ENCODE measurements at regions not wholly inside any gene's neighbourhood (a gene's known extent, or its start where the extent isn't known, plus 50 kb on each side); places are given as distances from the start of the nearest gene placed in this dataset.
"Not testable (repeated sequence)": the region's sequence is repeated elsewhere in the genome, so short reads cannot be mapped to it uniquely, and the experiment has no call there.

DNA sequence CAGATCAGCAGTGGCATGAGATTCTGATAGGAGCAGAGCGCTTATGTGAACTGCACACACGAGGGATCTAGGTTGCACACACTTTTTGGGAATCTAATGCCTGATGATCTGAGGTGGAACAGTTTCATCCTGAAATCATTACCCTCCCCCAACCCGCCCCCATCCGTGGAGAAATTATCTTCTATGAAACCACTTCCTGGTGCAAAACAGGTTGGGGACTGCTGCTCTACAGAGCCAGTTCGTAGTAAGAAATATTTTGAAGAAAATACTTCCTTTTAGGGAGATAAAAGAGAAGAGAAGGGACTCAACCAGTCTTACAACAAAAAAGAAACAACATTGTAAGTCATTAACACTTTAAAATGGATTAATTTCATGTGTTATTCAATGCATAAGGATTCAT is 1308.2 kb downstream of the GATA3 start:
- no peak overlapping the region for H3K27ac ChIP-seq (ENCODE audit: low read length)

DNA sequence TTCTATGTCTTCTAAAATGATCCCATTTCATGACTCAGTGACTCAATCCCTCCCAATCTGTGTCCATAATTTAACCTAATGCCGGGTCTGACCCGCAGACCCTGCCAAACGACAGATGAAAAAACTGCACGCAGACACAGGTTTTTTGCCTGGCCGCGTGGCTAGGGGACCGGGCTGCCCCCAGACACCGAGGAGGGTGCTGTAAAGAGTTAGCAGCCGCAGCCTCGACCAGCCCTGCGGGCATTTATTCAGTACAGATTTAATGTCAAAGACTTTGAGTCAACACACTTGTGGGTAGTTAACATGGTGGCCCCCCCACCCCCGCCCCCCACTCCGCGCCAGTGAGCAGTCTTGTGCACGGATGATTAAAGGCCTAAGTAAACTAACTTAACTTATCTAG is 1324.7 kb downstream of the GATA3 start:
- no peak overlapping the region for H3K4me3 ChIP-seq (ENCODE audit: low read length in 2 of 2)
- H3K9me3 ChIP-seq (ENCODE audit: control insufficient read depth in 2 of 2, low read length in 2 of 2) = no peaks in the 10 kb centered on the region
- H3K4me1 ChIP-seq (ENCODE audit: control insufficient read depth, insufficient read depth, low read length) = no peaks in the 10 kb centered on the region
- H3K9ac ChIP-seq (ENCODE audit: low read length in 2 of 2) = no peak overlapping the region
- H3K36me3 ChIP-seq (ENCODE audit: control insufficient read depth in 2 of 2, insufficient read depth in 2 of 2, low read length in 2 of 2) = no peaks in the 10 kb centered on the region
- H3K27ac ChIP-seq (ENCODE audit: low read length) = no peak overlapping the region
- no peaks in the 10 kb centered on the region for H3K27me3 ChIP-seq (ENCODE audit: control insufficient read depth in 1 of 2, insufficient read depth in 2 of 2, low read length in 2 of 2)

More for the DNA sequence above, 1308.2 kb downstream of the GATA3 start:
- no peaks in the 10 kb centered on the region for H3K36me3 ChIP-seq (ENCODE audit: control insufficient read depth in 2 of 2, insufficient read depth in 2 of 2, low read length in 2 of 2)
- no peak overlapping the region for H3K4me3 ChIP-seq (ENCODE audit: low read length in 2 of 2)
- H3K9me3 ChIP-seq (ENCODE audit: control insufficient read depth in 2 of 2, low read length in 2 of 2) = no peaks in the 10 kb centered on the region
- H3K9ac ChIP-seq (ENCODE audit: low read length in 2 of 2) = no peak overlapping the region
- no peaks in the 10 kb centered on the region for H3K27me3 ChIP-seq (ENCODE audit: control insufficient read depth in 1 of 2, insufficient read depth in 2 of 2, low read length in 2 of 2)
- H3K4me1 ChIP-seq (ENCODE audit: control insufficient read depth, insufficient read depth, low read length) = no peaks in the 10 kb centered on the region

DNA sequence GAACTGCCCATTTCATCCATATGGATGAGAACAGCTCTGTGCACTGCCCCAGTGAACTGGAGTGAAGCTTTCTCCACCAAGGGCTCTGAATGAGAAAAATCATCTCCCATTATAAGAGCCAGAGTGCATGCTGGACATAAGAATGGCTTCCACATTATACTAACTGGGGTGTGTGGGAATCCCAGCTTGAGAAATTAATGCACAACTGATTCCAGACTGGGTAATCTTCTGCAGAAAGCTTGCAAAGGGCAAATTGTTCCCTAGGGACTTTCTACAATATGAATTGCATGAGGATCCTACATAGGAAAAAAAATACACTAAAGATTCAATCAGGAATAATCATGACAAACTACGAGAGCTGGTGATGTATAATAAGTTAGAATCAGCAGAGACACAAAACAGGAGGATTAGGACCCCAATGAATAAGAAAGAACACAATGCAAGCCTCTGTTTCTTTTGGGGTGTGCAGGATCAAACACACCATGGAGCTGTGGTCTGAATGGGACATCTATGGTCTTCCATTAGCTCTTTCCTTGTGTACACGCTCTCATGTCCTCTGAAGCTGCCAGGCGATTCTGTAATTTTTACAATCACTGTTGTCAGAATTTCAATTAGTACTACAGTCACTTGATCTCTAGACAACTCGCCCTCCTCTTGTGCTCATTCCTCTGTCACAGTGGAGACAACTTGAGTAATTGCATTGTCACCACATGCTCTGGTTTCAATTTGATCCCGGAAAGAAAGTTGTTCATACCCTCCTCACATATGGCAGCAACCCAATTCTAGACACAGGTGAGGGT is 1327.4 kb downstream of the GATA3 start:
- no peak overlapping the region for H3K4me3 ChIP-seq (ENCODE audit: low read length in 2 of 2)
- no peaks in the 10 kb centered on the region for H3K27me3 ChIP-seq (ENCODE audit: control insufficient read depth in 1 of 2, insufficient read depth in 2 of 2, low read length in 2 of 2)
- no peaks in the 10 kb centered on the region for H3K36me3 ChIP-seq (ENCODE audit: control insufficient read depth in 2 of 2, insufficient read depth in 2 of 2, low read length in 2 of 2)
- H3K27ac ChIP-seq (ENCODE audit: low read length) = no peak overlapping the region
- no peak overlapping the region for H3K9ac ChIP-seq (ENCODE audit: low read length in 2 of 2)
- H3K4me1 ChIP-seq (ENCODE audit: control insufficient read depth, insufficient read depth, low read length) = no peaks in the 10 kb centered on the region
- no peaks in the 10 kb centered on the region for H3K9me3 ChIP-seq (ENCODE audit: control insufficient read depth in 2 of 2, low read length in 2 of 2)

DNA sequence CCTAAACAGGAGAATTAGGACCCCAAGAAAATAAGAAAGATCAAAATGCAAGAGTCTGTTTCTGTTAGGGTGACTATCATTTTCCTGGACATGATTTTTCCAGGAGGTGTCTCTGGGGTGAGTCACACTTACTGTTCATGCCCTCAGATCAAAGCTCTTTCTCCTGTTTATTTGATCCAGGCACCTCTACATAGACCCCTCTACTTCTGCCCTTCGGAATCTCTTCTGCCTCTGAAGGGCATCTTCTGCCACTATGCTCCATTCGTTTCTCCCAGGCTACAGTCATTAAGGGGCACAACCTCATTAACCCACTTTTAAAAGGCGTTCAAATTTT is 1328.0 kb downstream of the GATA3 start:
- Histone ChIP-seq H3K27ac (ENCODE audit: low read length) (no peak overlapping the region), H3K27me3 (ENCODE audit: control insufficient read depth in 1 of 2, insufficient read depth in 2 of 2, low read length in 2 of 2) (no peaks in the 10 kb centered on the region), H3K4me1 (ENCODE audit: control insufficient read depth, insufficient read depth, low read length) (no peaks in the 10 kb centered on the region), H3K4me3 (ENCODE audit: low read length in 2 of 2) (no peak overlapping the region), H3K9me3 (ENCODE audit: control insufficient read depth in 2 of 2, low read length in 2 of 2) (no peaks in the 10 kb centered on the region), H3K36me3 (ENCODE audit: control insufficient read depth in 2 of 2, insufficient read depth in 2 of 2, low read length in 2 of 2) (no peaks in the 10 kb centered on the region), H3K9ac (ENCODE audit: low read length in 2 of 2) (no peak overlapping the region)

DNA sequence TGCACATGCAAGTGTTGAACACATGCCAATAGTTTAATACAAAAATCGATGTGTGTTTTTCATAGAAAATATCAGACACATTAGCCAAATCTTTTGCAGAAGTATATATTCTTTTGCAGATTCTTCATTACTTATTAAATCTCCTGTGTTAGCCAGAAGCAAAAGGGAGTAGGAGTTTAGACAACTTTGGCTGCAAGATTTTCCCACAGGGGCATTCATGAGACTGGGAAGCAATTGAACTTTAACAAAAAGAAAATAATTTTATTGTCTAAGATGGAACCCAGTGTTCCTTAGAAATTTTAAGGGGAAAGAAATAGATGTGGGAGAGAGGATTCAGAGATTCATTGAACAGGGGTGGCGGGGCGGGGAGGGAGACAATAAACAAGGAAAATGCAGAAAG is 1336.0 kb downstream of the GATA3 start:
- no peak overlapping the region for H3K27ac ChIP-seq (ENCODE audit: low read length)
- H3K9me3 ChIP-seq (ENCODE audit: control insufficient read depth in 2 of 2, low read length in 2 of 2) = no peaks in the 10 kb centered on the region
- H3K27me3 ChIP-seq (ENCODE audit: control insufficient read depth in 1 of 2, insufficient read depth in 2 of 2, low read length in 2 of 2) = no peaks in the 10 kb centered on the region
- H3K4me1 ChIP-seq (ENCODE audit: control insufficient read depth, insufficient read depth, low read length) = no peaks in the 10 kb centered on the region
- H3K4me3 ChIP-seq (ENCODE audit: low read length in 2 of 2) = no peak overlapping the region
- H3K9ac ChIP-seq (ENCODE audit: low read length in 2 of 2) = no peak overlapping the region
- H3K36me3 ChIP-seq (ENCODE audit: control insufficient read depth in 2 of 2, insufficient read depth in 2 of 2, low read length in 2 of 2) = no peaks in the 10 kb centered on the region

DNA sequence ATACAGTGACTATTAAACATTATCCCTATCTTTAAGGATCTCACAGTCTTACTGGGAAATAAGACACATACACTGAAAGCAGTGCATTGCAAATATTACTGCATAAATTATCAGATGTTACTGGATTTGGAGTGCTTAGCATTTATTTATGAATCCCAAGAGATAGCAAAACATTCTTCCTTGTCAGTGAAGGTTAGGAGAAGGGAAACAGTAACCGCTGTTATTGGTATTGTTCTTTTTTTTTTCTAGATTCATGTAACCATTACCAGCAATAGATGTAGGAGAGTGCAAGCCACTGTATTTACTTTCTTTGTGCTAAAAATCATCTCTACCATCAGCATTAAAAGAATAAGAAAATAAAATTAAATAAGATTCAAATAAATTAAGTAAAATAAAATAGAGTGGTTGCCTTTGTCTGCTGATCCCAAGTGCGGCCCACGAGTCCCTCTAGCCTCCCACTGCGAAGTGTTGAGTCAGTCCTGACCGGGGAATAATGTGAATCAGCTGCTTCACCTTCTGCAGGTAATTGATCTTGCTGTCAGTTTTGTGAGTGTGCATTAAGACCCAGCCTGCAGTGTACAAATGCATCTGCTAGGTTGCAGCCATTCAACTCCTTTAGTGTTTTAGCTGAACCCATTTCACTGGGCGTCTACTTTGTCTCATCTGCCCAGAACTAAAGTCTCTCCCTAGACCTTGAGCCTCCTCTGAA is 1344.9 kb downstream of the GATA3 start:
- Histone ChIP-seq H3K27ac (ENCODE audit: low read length) (no peak overlapping the region), H3K27me3 (ENCODE audit: control insufficient read depth in 1 of 2, insufficient read depth in 2 of 2, low read length in 2 of 2) (no peaks in the 10 kb centered on the region), H3K4me3 (ENCODE audit: low read length in 2 of 2) (no peak overlapping the region), H3K9ac (ENCODE audit: low read length in 2 of 2) (no peak overlapping the region), H3K9me3 (ENCODE audit: control insufficient read depth in 2 of 2, low read length in 2 of 2) (no peaks in the 10 kb centered on the region), H3K4me1 (ENCODE audit: control insufficient read depth, insufficient read depth, low read length) (no peaks in the 10 kb centered on the region), H3K36me3 (ENCODE audit: control insufficient read depth in 2 of 2, insufficient read depth in 2 of 2, low read length in 2 of 2) (no peaks in the 10 kb centered on the region)

DNA sequence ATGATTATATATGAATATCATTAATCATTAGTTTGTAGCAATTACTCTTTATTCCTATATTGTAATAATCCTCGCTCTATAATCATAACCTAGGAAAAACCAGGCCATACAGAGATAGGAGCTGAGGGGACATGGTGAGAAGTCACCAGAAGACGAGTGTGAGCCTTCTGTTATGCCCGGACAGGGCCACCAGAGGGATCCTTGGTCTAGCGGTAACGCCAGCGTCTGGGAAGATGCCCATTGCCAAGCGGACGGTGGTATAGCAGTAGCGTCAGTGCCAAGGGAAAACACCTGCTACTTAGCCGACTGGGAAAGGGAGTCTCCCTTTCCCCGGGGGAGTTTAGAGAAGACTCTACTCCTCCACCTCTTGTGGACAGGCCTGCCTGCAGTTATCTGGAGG is 1347.6 kb downstream of the GATA3 start:
- not testable (repeated sequence) for H3K9me3 ChIP-seq (ENCODE audit: control insufficient read depth in 2 of 2, low read length in 2 of 2); H3K27me3 ChIP-seq (ENCODE audit: control insufficient read depth in 1 of 2, insufficient read depth in 2 of 2, low read length in 2 of 2); H3K27ac ChIP-seq (ENCODE audit: low read length); H3K4me3 ChIP-seq (ENCODE audit: low read length in 2 of 2); H3K36me3 ChIP-seq (ENCODE audit: control insufficient read depth in 2 of 2, insufficient read depth in 2 of 2, low read length in 2 of 2); H3K4me1 ChIP-seq (ENCODE audit: control insufficient read depth, insufficient read depth, low read length); H3K9ac ChIP-seq (ENCODE audit: low read length in 2 of 2)

DNA sequence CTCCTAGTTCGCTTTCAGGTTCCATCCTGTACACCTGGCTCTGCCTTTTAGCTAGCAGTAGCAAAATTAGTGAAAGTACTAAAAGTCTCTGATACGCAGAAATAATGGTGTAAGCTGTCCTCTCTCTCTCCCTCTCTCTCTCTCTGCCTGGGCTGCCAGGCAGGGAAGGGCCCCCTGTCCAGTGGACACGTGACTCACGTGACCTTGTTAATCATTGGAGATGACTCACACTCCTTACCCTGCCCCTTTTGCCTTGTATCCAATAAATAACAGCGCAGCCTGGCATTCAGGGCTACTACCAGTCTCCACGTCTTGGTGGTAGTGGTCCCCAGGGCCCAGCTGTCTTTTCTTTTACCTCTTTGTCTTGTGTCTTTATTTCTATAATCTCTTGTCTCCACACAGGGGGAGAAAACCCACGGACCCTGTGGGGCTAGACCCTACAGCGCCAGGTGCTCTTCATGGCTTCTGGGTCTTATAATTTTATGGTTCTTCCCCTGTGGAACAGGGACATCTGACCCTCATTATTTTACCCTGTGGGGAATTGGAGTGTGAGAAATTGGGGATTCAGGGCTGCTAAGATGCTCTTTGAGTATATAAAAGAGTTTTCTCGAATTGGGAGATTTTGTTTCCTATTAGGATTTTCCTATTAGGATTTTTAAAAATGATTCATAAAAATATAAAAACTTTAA is 1348.2 kb downstream of the GATA3 start:
- H3K36me3 ChIP-seq (ENCODE audit: control insufficient read depth in 2 of 2, insufficient read depth in 2 of 2, low read length in 2 of 2); H3K4me3 ChIP-seq (ENCODE audit: low read length in 2 of 2); H3K4me1 ChIP-seq (ENCODE audit: control insufficient read depth, insufficient read depth, low read length); H3K9me3 ChIP-seq (ENCODE audit: control insufficient read depth in 2 of 2, low read length in 2 of 2); H3K27me3 ChIP-seq (ENCODE audit: control insufficient read depth in 1 of 2, insufficient read depth in 2 of 2, low read length in 2 of 2); H3K27ac ChIP-seq (ENCODE audit: low read length); H3K9ac ChIP-seq (ENCODE audit: low read length in 2 of 2): not testable (repeated sequence)

DNA sequence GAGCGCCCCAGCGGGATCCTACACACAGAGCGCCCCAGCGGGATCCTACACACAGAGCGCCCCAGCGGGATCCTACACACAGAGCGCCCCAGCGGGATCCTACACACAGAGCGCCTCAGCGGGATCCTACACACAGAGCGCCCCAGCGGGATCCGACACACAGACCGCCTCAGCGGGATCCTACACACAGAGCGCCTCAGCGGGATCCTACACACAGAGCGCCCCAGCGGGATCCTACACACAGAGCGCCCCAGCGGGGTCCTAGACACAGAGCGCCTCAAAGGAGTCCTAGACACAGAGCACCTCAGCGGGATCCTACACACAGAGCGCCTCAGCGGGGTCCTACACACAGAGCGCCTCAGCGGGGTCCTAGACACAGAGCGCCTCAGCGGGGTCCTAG is 1352.7 kb downstream of the GATA3 start:
- not testable (repeated sequence) for H3K4me3 ChIP-seq (ENCODE audit: low read length in 2 of 2); H3K36me3 ChIP-seq (ENCODE audit: control insufficient read depth in 2 of 2, insufficient read depth in 2 of 2, low read length in 2 of 2); H3K9me3 ChIP-seq (ENCODE audit: control insufficient read depth in 2 of 2, low read length in 2 of 2); H3K9ac ChIP-seq (ENCODE audit: low read length in 2 of 2); H3K27me3 ChIP-seq (ENCODE audit: control insufficient read depth in 1 of 2, insufficient read depth in 2 of 2, low read length in 2 of 2); H3K27ac ChIP-seq (ENCODE audit: low read length); H3K4me1 ChIP-seq (ENCODE audit: control insufficient read depth, insufficient read depth, low read length)

DNA sequence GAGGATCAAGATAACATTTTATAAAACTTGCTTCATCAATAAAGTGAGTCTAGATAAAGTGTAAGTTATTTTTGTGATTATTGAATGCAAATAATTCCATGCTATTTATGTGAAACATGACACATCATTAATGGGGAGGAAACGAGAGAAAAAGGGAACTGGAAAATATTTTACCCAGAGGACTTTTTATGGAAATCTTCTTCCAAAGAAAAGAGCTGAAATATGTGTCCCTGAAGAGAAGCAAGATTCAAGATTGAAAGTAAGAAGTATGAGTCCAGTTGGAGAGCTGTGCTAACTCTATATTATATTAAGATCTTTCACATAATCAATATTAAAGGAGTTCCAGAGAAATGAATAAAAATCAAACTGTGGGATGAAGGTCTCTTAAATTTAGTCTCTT is 1361.8 kb downstream of the GATA3 start:
- Histone ChIP-seq H3K27ac (ENCODE audit: low read length) (no peak overlapping the region), H3K27me3 (ENCODE audit: control insufficient read depth in 1 of 2, insufficient read depth in 2 of 2, low read length in 2 of 2) (no peaks in the 10 kb centered on the region), H3K4me3 (ENCODE audit: low read length in 2 of 2) (no peak overlapping the region), H3K36me3 (ENCODE audit: control insufficient read depth in 2 of 2, insufficient read depth in 2 of 2, low read length in 2 of 2) (no peaks in the 10 kb centered on the region), H3K4me1 (ENCODE audit: control insufficient read depth, insufficient read depth, low read length) (no peaks in the 10 kb centered on the region), H3K9me3 (ENCODE audit: control insufficient read depth in 2 of 2, low read length in 2 of 2) (no peaks in the 10 kb centered on the region), H3K9ac (ENCODE audit: low read length in 2 of 2) (no peak overlapping the region)

DNA sequence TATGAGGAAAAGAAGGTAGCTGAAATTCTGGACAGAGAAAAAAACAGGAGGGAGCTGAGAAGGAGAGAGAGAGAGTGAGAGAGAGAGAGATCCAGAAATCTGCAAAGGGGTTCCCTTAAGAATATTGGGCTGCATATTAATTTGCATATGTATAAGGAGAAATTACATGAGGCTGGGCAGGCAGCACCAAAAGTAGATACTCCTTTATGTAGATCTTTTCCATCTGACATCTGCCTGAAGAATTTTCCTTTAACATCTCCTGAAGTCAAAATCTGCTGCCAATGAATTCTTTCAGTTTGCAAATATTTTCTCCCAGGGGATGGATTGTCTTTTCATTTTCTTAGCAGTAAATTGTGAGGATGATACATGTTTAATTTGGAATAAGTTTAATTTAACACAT is 1365.3 kb downstream of the GATA3 start:
- H3K4me3 ChIP-seq (ENCODE audit: low read length in 2 of 2) = no peak overlapping the region
- no peaks in the 10 kb centered on the region for H3K36me3 ChIP-seq (ENCODE audit: control insufficient read depth in 2 of 2, insufficient read depth in 2 of 2, low read length in 2 of 2)
- no peaks in the 10 kb centered on the region for H3K4me1 ChIP-seq (ENCODE audit: control insufficient read depth, insufficient read depth, low read length)
- no peak overlapping the region for H3K27ac ChIP-seq (ENCODE audit: low read length)
- H3K9me3 ChIP-seq (ENCODE audit: control insufficient read depth in 2 of 2, low read length in 2 of 2) = no peaks in the 10 kb centered on the region
- H3K9ac ChIP-seq (ENCODE audit: low read length in 2 of 2) = no peak overlapping the region
- no peaks in the 10 kb centered on the region for H3K27me3 ChIP-seq (ENCODE audit: control insufficient read depth in 1 of 2, insufficient read depth in 2 of 2, low read length in 2 of 2)
